HG03095 (cell line): ENCODE measurements at regions not wholly inside any gene's neighbourhood (a gene's known extent, or its start where the extent isn't known, plus 50 kb on each side); places are given as distances from the start of the nearest gene placed in this dataset.
A peak's percentile ranks its signal among the peaks of the same experiment; 100 is the strongest.
"Not testable (repeated sequence)": the region's sequence is repeated elsewhere in the genome, so short reads cannot be mapped to it uniquely, and the experiment has no call there.

Experiments used
- ATAC-seq: cut with Tn5 transposase; IDR thresholded peaks from one replicate; pipeline ENCODE4 v1.9.1; 2021; ENCODE audit warnings: moderate library complexity; ENCODE audit not compliant: unreplicated experiment

DNA sequence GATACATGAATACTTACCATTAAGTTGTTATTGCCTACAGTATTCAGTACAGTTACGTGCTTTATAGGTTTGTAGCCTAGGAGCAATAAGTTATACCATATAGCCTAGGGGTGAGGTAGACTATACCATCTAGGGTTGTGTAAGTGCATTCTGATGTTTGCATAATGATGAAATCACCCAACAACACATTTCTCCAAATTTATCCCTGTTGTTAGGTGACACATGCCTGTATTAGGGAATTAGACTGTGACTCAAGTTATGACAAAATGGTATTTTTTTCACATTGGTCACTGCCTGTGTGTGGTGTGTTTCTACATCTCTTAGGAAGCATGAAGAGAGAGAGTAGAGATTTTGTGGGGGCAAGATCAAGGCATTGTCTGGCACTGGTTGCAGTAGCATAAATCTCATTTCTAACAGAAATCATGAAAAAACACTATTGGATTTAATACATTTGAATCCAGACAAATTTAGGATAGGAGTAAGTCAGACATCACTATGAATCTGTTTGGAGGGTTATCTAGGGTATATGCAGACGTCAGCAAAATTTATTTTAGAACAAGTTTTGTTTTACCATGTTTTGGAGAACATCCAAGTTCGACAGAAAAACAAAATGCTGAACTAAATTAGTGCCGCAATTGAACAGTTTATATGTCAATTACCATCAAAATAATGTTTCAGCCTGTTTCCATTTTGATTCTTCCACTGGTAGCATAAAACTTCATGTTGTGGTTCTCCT lies 332.1 kb downstream of the LMO7 start:
- ATAC-seq: no peak

DNA sequence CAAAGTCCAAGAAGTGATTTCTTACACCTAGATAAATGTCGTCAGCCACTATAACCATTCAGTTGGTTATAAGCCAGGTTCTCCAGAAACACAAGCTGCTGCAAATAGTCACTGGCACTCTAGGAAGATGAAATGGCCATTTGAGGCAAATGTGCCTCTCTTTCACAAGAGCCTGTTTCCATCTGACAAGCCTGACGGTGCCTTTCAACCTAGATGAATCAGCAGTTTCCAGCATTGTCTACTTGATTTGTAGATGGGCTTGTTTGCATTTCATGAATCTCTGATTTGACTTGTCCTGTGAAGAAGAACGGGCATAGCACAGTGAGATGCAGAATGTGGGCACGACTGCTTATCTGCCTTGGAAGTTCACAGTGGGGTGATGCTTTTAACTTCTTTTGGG lies 327.2 kb downstream of the LMO7 start:
- ATAC-seq: no peak

DNA sequence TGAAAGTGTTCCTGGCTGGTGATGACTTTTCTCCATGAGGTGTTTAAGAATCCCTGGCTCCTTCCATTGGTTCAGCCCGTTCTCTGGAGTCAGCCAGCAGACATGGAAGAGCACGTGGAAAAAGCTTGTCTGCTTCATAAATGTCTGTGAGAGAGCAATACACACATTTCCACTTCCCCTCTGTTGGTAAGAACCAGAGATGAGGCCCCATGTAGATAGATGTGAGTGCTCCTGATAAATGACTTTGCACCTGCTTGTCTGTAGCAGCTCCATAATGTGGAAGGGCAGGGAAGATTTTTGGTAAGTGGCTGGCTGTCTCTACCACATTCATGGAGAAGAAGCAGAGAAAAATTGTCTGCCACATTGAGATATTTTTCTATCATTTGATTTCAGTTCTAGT lies 325.8 kb downstream of the LMO7 start:
- no peak for ATAC-seq

GRCh38 chr13:75960538-75960994 lies 324.4 kb downstream of the LMO7 start:
- ATAC-seq: peak; percentile 94

DNA sequence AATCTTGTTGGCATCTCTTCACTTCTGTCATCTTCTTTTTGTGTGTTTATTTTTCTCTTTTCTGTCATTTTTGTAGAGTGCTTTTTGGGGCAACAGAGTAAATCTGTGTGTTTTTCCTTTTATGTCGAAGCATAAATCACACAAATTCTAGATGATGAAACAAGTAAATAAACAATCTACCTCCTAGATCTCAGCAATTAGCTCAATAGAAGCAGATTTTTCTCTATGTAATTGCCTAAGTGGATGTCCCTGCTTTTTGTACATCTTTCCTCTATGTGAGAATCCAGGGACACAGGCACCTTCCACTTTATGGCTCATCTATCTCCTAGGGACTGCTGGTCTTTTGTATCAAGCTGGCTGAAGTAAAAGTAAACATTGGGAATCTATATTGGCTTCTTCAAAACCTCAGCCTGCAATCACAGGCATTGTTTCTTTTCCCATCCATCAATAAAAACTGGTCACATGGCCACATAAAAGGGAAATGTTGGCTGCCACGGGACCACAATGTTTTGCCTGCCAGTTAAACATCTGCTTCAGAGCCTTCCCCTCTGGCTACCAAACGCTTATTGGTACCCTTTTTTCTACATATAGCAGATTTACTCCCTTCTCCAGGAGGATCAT lies 323.8 kb downstream of the LMO7 start:
- ATAC-seq: peak; percentile 3

GRCh38 chr13:75953589-75953988 lies 317.5 kb downstream of the LMO7 start:
- not testable (repeated sequence) for ATAC-seq

DNA sequence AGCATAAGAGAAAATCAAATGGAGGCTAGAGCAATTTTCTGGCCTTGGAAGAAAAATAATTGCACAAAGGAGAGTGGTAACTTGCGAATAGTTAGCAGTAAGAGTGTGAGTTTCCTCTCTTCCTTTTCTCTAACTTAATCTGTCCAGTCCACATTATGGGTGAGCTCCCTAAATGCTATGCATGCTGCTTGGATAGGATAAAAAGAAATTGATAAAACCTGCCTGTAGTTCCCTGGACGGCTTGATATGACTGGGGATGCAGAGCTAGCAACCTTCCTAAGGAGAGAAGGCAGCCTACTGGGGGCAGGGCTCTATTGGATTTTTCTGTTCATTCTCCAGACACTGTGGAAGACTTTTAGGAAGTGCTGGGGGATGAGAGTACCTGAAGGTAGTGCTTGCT lies 311.3 kb downstream of the LMO7 start:
- ATAC-seq: no peak

GRCh38 chr13:75946536-75947284 lies 310.6 kb downstream of the LMO7 start:
- no peak for ATAC-seq

DNA sequence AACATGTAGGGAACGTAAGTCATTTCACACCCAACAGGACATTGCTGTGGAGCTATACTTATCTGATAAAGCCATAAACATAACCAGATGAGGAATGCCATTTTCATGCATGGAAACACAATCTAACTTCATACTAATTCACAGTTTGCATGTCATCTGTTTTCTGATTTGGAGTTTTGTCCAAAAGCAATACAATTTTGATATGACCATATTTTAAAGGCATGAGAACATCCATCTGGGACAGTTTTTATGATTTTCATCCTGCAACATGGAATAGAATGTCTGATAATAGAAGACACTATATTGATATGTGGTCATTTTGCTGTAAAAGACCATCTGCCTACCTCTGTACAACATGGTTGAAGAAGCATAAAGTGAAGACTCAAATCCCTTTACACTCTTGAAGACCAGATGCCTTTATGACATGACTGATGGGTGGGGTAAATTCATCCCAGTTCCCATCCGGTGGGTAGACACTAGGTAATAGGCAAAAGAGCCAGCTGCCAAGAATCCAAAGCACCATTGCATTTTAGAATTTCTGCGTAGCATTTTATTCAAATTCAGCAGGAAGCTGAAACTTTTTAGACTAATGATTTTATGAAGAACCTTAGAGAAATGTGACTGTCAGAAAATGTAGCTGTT lies 309.8 kb downstream of the LMO7 start:
- no peak for ATAC-seq

DNA sequence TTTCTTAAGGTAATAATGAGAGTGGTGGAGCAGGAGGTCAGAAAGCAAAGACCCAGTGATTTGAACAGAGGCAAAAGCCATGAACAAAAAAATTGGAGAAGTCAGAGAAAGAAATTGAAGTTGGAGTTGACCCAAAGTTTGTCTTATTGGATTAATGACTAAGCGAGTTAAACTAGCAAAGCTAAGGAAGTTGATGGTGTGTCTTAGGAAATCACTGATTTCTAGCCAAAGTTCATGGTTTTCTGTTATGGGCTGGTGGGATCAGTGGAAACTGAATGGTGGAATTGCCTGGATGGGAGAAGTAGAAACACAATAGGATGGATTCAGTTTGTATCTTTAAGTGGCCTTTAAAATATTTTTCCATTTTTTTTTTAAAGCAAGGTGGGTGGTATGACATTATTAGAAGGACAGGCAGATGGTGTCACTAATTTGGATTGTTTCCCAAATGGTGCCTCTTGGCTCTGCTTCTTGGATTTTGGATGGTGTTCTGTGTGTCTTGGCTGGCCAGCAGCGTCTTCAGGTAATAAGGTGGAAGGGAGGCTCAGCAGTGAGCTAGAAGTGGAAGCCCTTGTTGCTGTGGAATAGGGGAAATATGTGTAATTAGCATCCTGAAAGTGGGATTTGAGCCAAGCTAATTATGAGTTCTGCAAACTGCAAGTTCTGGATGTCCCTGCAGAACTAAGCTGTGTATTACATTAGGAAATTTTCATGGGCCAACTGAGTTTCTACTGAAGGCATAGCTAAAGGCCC lies 302.9 kb downstream of the LMO7 start:
- no peak for ATAC-seq

DNA sequence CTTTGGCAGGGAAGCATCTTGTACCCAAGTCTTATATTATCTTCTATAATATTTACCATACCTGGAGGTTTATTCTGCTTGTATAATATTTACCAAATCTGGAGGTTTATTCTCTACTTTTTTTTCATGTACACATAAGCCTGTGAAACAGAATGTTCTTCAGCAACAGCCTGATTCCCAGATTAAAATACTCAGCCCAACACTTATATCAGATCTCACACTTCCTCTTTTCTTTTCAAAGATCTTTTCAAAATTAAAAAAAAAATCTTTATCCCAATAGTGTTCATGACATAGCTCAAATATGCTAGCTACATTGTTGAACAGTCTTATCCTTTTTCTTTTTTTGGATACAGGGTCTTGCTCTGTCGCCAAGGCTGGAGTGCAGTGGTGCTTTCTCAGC lies 300.7 kb downstream of the LMO7 start:
- ATAC-seq: no peak

- no peak for ATAC-seq
Measured at GRCh38 chr13:75935805-75936204, 299.7 kb downstream of the LMO7 start.

GRCh38 chr13:75934889-75935288 lies 298.8 kb downstream of the LMO7 start:
- no peak for ATAC-seq

DNA sequence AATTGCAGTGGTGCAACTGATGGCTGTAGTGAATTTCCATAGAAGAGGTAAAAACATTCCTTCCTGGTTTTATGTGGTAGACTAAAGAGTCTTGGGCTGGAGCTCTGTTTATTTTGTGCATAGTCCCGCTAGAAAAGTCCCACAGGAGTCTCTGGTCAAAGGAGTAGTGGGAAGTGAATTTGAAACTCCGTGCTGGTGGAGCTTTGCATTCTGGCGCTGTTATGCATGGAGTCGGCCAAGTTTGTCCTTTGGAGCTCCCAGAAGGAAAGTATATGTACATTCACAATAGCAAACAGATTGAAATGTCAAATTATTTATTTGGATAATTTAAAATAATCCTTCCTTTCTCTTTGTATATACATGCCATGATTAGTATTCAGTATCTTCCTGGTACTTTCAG lies 296.5 kb downstream of the LMO7 start:
- ATAC-seq: no peak

GRCh38 chr13:75931116-75931515 lies 295.0 kb downstream of the LMO7 start:
- ATAC-seq: no peak

- ATAC-seq: no peak
Measured at GRCh38 chr13:75929076-75929475, 292.9 kb downstream of the LMO7 start.

DNA sequence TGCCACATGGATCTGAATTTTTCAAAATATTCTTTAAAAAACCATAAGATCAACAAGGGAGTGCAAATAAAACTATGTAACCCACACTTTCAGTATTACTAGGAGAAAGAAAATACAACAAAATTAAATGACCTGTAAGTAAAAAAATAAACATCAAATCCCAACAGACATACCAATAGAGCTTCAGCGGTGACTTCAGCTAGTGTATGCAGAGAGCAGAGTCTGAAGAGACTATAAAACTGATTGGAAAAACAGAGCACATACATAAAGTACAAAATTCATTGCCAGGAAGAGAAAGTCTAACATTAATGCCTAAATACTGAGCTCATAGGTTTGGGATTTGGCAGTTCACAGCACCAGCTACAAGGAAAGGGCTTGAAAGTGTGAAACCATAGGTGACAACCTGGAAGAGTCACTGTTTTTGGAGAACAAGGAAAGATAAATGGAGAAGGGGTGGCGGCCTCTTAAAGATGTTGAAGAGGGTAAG lies 291.1 kb downstream of the LMO7 start:
- no peak for ATAC-seq

DNA sequence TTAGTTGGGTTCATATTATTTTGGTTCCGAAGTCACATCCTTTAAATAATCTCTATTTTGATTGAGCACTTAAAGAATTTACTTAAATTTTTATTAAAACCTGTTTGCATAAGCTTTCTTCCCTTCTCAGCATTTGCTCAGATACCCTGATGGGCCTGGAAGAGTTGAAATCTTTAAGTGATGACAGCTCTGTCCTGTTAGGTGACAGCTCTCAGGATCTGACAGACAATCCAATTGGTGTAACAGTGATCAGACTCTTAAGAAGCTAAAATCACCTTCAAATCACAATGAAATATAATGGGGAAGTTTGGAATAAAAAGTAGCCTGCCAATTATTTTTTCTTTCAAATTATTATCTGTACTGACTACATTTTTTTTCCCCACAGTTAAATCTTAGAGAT lies 284.4 kb downstream of the LMO7 start:
- ATAC-seq: no peak

DNA sequence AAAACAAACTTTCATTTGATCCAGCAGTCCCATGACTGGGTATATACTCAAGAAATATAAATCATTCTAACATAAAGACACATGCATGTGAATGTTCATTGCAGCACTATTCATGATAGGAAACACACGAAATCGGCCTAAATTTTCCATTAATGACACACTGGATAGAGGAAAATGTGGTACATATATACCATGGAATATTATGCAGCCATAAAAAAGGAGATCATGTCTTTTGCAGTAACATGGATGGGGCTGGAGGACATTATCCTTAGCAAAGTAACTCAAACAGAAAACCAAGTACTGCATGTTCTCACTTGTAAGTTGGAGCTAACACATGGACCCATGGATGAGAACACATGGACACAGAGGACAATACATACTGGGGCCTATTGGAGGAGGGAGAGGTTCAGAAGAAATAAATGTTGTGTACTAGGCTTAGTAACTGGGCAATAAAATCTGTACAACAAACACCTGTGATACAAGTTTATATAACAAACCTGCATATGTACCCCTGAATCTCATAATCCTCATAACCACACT lies 283.6 kb downstream of the LMO7 start:
- ATAC-seq: no peak

GRCh38 chr13:75915066-75915465 lies 278.9 kb downstream of the LMO7 start:
- ATAC-seq: no peak
